AG04450 (cell line): ENCODE measurements at regions not wholly inside any gene's neighbourhood (a gene's known extent, or its start where the extent isn't known, plus 50 kb on each side); places are given as distances from the start of the nearest gene placed in this dataset.

ENCODE experiments used
- CTCF ChIA-PET: fragments of 300-600, 350-600 bp; formaldehyde crosslinking; extraction: SDS; loops from one replicate; lab custom pipeline; 2022; ENCODE audit warnings: antibody characterized with exemption, inconsistent platforms; lab: Charles Lee
- POLR2A ChIA-PET: fragments of 350-600 bp; formaldehyde crosslinking; extraction: SDS; loops from one replicate; lab custom pipeline; 2021; ENCODE audit warnings: antibody characterized with exemption, inconsistent platforms; lab: Yijun Ruan, JAX
- DNase-seq: peaks from one replicate; pipeline ENCODE4 v3.0.0-alpha.2; 2011; ENCODE audit warnings: low read depth, low spot score
- H3K27ac ChIP-seq: one replicate; pipeline ENCODE4 v1.5.1; 2012; ENCODE audit warnings: low read depth, low read length, control low read depth
- H3K27me3 ChIP-seq: one replicate; pipeline ENCODE4 v1.6.0; 2012; ENCODE audit warnings: low read length; ENCODE audit not compliant: control insufficient read depth, insufficient read depth
- H3K4me3 ChIP-seq: 2 replicates; pipeline ENCODE4 v1.5.1; 2011; ENCODE audit warnings: mild to moderate bottlenecking, low read depth, low read length, control low read depth
- H3K9me3 ChIP-seq: 2 replicates; pipeline ENCODE4 v1.5.1; 2012; ENCODE audit warnings: low read length; ENCODE audit not compliant: control insufficient read depth, insufficient read depth
- TF ChIP-seq, protein P1 (sequence below): IDR thresholded peaks from 2 replicates; pipeline ENCODE4 v1.5.1; 2011; ENCODE audit warnings: low read depth, low read length, control low read depth, inconsistent platforms

DNA sequence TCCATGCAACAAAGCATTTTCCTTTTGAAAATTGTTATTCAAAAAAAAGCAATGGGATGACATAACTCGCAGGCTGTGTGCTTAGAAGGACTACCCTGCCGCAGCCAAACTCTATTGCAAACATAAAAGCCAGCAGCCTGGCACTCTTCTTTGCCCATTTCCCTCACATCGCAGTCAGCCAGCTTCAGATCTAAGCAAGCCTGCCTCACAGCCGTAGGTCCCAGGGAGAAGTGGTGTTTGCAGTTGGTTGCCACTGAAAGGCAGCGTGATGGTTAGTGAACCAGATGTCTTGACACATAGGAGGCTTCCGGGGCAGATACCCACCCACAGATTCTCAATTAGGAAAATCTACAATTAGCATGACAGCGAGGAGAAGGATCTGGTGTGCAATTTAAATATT lies 655.2 kb downstream of the RNF144A start:
- no peak overlapping the region for H3K4me3 ChIP-seq
- no peak for DNase-seq
- no peaks in the 10 kb centered on the region for H3K27me3 ChIP-seq
- TF ChIP-seq, protein P1, sequence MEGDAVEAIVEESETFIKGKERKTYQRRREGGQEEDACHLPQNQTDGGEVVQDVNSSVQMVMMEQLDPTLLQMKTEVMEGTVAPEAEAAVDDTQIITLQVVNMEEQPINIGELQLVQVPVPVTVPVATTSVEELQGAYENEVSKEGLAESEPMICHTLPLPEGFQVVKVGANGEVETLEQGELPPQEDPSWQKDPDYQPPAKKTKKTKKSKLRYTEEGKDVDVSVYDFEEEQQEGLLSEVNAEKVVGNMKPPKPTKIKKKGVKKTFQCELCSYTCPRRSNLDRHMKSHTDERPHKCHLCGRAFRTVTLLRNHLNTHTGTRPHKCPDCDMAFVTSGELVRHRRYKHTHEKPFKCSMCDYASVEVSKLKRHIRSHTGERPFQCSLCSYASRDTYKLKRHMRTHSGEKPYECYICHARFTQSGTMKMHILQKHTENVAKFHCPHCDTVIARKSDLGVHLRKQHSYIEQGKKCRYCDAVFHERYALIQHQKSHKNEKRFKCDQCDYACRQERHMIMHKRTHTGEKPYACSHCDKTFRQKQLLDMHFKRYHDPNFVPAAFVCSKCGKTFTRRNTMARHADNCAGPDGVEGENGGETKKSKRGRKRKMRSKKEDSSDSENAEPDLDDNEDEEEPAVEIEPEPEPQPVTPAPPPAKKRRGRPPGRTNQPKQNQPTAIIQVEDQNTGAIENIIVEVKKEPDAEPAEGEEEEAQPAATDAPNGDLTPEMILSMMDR = no peak
- CTCF ChIA-PET = no interaction called here
- H3K27ac ChIP-seq = no peak overlapping the region
- POLR2A ChIA-PET = no interaction called here
- H3K9me3 ChIP-seq = no peaks in the 10 kb centered on the region

DNA sequence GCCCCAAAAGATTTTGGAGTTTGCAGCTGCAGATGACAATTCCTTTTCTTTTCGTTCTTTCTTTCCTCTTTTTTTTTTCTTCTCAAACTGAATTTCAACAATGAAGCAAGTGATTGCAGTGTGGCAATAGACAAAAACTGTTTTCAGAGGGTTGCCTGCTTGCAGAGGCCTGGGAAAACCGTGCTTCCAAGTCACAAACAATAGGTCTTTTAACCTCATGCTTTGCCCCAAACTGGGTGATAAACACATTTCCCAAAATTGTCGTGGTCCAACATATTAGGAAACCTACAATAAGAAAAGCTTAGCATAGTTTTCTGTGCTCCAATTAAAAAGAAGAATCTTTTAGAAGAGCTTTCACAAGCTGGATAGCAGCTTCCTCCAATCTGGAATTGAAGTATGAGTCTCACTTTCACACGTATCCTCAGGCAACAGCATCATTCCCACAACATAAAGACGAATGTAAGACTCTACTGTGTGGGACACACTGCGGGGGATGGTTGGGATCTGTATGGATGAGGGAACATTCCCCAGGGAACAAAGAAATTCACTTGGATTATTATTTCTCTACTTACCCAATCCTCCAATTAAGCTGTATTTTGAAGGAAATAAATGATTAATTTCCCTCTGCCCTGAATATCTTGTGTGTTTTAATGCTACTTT lies 656.1 kb downstream of the RNF144A start:
- TF ChIP-seq, protein P1 = no peak
- Histone ChIP-seq H3K4me3 (no peak overlapping the region), H3K27ac (no peak overlapping the region), H3K27me3 (no peaks in the 10 kb centered on the region), H3K9me3 (no peaks in the 10 kb centered on the region)
- ChIA-PET CTCF (no interaction called here), POLR2A (no interaction called here)
- DNase-seq = no peak

DNA sequence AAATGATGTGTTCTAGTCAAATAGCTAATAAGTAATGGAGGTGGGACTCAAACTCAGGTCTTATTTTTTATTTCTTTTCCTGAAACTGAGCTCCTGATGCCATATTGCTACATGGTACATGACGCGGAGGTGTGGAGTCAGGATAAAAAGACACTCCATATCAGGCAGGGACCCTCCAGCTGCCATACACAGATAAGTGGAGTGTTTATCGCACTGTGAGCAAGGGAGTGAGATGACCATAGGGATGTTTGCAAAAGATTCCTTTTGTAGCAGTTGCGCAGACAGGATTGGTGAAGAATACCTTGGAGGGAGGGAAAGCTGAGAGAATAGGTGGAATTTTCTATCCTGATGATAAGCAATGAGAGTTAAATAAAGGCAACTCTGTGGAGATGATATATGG lies 657.2 kb downstream of the RNF144A start:
- H3K9me3 ChIP-seq = no peaks in the 10 kb centered on the region
- ChIA-PET POLR2A (no interaction called here), CTCF (no interaction called here)
- H3K27ac ChIP-seq = no peak overlapping the region
- DNase-seq = no peak
- H3K4me3 ChIP-seq = no peak overlapping the region
- no peaks in the 10 kb centered on the region for H3K27me3 ChIP-seq
- TF ChIP-seq, protein P1 = no peak

DNA sequence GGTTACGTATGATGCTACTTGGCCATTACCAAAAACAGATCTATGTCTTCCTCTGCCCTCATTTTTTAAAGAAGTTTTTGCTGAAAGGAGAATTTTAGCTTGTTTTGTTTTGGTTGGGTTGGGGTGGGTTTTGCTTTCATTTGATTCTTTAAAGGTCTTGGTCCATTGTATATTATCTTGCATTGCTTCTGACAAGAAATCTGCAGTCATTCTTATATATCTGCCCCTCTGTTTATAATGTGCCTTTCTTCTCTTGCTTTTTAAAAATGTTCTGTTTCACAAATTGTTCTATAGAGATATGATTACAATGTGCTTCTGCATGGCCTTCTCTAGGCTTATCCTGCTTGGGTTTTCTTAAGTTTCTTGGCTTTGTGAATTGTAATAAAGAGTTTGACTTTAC lies 660.6 kb downstream of the RNF144A start:
- ChIA-PET CTCF (no interaction called here), POLR2A (no interaction called here)
- Histone ChIP-seq H3K4me3 (no peak overlapping the region), H3K27me3 (no peaks in the 10 kb centered on the region), H3K27ac (no peak overlapping the region), H3K9me3 (no peaks in the 10 kb centered on the region)
- TF ChIP-seq, protein P1 = no peak
- DNase-seq = no peak

DNA sequence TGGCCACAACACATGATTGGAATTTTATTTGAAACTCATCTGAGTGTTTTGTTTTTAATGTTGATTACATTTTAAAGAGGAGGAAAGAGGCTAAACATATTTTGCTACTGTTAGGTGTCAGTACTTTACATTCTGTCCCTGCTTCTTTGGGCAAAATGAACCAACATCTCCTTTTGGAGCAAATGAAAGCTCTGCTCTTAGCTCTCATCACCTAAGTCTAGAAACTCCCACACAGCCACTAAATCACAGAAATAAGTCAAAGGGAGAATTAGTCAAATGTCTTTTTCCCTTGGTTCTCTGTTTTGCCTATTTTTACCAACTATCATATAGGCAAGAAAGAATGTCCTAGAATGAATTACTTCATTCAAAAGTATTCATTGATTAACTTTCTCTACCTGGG lies 666.8 kb downstream of the RNF144A start:
- DNase-seq = no peak
- POLR2A ChIA-PET = no interaction called here
- TF ChIP-seq, protein P1 = no peak
- Histone ChIP-seq H3K4me3 (no peak overlapping the region), H3K27me3 (no peaks in the 10 kb centered on the region), H3K9me3 (no peaks in the 10 kb centered on the region), H3K27ac (no peak overlapping the region)
- CTCF ChIA-PET = no interaction called here
